Adipocyte (in vitro differentiated cells): ENCODE measurements at regions not wholly inside any gene's neighbourhood (a gene's known extent, or its start where the extent isn't known, plus 50 kb on each side); places are given as distances from the start of the nearest gene placed in this dataset.
"Not testable (repeated sequence)": the region's sequence is repeated elsewhere in the genome, so short reads cannot be mapped to it uniquely, and the experiment has no call there.

Source experiments
- DNase-seq: peaks from one replicate; pipeline ENCODE4 v3.0.0-alpha.2; 2015; ENCODE audit warnings: low read depth
- H3K27me3 ChIP-seq: replicated peaks from 2 replicates; pipeline ENCODE4 v1.7.0; 2013; ENCODE audit warnings: mild to moderate bottlenecking, low read length, moderate library complexity; ENCODE audit not compliant: control insufficient read depth, insufficient read depth
- H3K36me3 ChIP-seq: 2 replicates; pipeline ENCODE4 v1.7.0; 2013; ENCODE audit warnings: low read length, mild to moderate bottlenecking, moderate library complexity; ENCODE audit not compliant: control insufficient read depth, insufficient read depth, severe bottlenecking
- H3K4me1 ChIP-seq: 2 replicates; pipeline ENCODE4 v1.7.0; 2013; ENCODE audit warnings: mild to moderate bottlenecking, low read length, moderate library complexity; ENCODE audit not compliant: control insufficient read depth, insufficient read depth
- H3K4me3 ChIP-seq: 2 replicates; pipeline ENCODE4 v1.7.0; 2013; ENCODE audit warnings: mild to moderate bottlenecking, low read length, moderate library complexity
- H3K9ac ChIP-seq: 2 replicates; pipeline ENCODE4 v1.7.0; 2013; ENCODE audit warnings: mild to moderate bottlenecking, low read length, moderate library complexity
- H3K9me3 ChIP-seq: 2 replicates; pipeline ENCODE4 v1.7.0; 2013; ENCODE audit warnings: mild to moderate bottlenecking, low read length, moderate library complexity; ENCODE audit not compliant: control insufficient read depth

- Histone ChIP-seq H3K4me1 (no peaks in the 10 kb centered on the region), H3K36me3 (no peaks in the 10 kb centered on the region), H3K27me3 (no peaks in the 10 kb centered on the region), H3K9me3 (no peaks in the 10 kb centered on the region), H3K9ac (no peak overlapping the region), H3K4me3 (no peak overlapping the region)
- DNase-seq = no peak
Observed at GRCh38 chr6:112581015-112581414, 233.9 kb downstream of the RFPL4B start.

DNA sequence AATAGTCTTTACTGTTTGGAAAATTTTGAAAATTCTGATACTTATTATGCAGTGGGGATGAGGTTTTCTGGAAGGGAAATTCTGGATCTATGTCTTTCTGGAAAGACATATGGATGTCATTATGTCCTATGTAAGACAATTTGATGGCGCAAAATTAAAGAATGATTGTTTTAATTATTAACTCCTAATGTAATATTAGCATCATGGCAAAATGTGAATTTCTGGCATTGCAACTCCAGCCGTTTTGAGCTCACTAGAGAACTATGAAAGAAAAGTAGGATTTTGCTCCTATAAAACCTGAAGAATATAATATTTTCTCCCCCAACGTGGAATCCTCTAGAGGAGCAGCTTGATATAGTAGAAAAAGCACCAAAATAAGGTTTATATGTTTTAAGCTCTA, 243.2 kb downstream of the RFPL4B start:
- no peak overlapping the region for H3K4me3 ChIP-seq
- no peaks in the 10 kb centered on the region for H3K36me3 ChIP-seq
- H3K9me3 ChIP-seq = peaks cover 13% of the 10 kb centered on the region
- no peaks in the 10 kb centered on the region for H3K4me1 ChIP-seq
- H3K9ac ChIP-seq = no peak overlapping the region
- no peaks in the 10 kb centered on the region for H3K27me3 ChIP-seq
- DNase-seq = no peak

- H3K4me1 ChIP-seq = no peaks in the 10 kb centered on the region
- no peaks in the 10 kb centered on the region for H3K27me3 ChIP-seq
- peak; percentile 13 for DNase-seq
- no peak overlapping the region for H3K4me3 ChIP-seq
- H3K36me3 ChIP-seq = no peaks in the 10 kb centered on the region
- H3K9me3 ChIP-seq = peaks cover 13% of the 10 kb centered on the region
- no peak overlapping the region for H3K9ac ChIP-seq
Observed at GRCh38 chr6:112591329-112591728, 244.2 kb downstream of the RFPL4B start.

- Histone ChIP-seq H3K9me3 (peaks cover 13% of the 10 kb centered on the region), H3K27me3 (no peaks in the 10 kb centered on the region), H3K4me3 (no peak overlapping the region), H3K36me3 (no peaks in the 10 kb centered on the region), H3K4me1 (no peaks in the 10 kb centered on the region), H3K9ac (no peak overlapping the region)
- DNase-seq = peak; percentile 39
Observed at GRCh38 chr6:112592159-112592558, 245.0 kb downstream of the RFPL4B start.

- no peaks in the 10 kb centered on the region for H3K27me3 ChIP-seq
- H3K4me3 ChIP-seq = no peak overlapping the region
- H3K9me3 ChIP-seq = peaks cover 13% of the 10 kb centered on the region
- no peaks in the 10 kb centered on the region for H3K36me3 ChIP-seq
- H3K9ac ChIP-seq = no peak overlapping the region
- DNase-seq = no peak
- H3K4me1 ChIP-seq = no peaks in the 10 kb centered on the region
Observed at GRCh38 chr6:112594886-112595594, 247.9 kb downstream of the RFPL4B start.

DNA sequence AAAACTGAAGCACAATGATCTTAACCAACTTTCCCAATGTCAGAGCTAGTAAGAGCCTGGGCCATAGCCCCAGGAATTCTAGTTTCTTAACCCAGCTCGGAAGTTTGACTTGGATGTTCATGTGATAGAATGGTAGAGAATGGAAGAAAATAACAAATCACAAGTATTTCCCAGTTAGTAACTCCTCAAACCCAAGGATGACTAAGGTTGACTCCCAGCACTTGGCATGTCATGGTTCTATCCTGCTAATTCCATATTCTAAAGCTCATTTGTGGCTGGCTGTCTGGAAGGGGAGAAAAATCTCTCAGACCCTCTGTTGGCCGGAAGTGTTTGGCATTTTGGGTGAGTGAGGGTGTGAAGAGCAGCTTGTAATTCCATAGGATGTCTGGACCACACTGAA, 248.7 kb downstream of the RFPL4B start:
- no peaks in the 10 kb centered on the region for H3K36me3 ChIP-seq
- H3K27me3 ChIP-seq = no peaks in the 10 kb centered on the region
- H3K9ac ChIP-seq = no peak overlapping the region
- DNase-seq = no peak
- H3K4me1 ChIP-seq = no peaks in the 10 kb centered on the region
- peaks cover 13% of the 10 kb centered on the region for H3K9me3 ChIP-seq
- H3K4me3 ChIP-seq = no peak overlapping the region

DNA sequence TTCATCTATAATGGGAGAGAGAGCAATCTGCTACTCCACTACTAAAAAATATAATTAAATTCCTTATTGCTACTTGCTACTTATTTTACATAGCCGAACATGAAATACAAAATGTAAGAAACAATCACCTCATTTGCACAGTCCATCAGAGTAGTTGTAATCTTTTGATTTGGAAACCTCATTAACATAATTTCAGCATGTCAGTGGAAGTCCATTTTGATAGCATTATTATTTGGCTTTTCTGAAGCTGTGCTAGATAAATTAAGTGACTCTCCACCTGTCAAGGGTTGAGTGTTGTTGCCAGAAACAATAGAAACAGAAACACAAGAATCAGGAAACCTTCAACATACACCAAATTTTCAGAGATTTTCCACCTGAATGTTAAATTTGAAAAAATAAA, 250.0 kb downstream of the RFPL4B start:
- H3K9ac ChIP-seq = no peak overlapping the region
- no peaks in the 10 kb centered on the region for H3K36me3 ChIP-seq
- H3K4me1 ChIP-seq = no peaks in the 10 kb centered on the region
- H3K4me3 ChIP-seq = no peak overlapping the region
- peaks cover 13% of the 10 kb centered on the region for H3K9me3 ChIP-seq
- no peak for DNase-seq
- no peaks in the 10 kb centered on the region for H3K27me3 ChIP-seq

GRCh38 chr6:112600168-112600567, 253.0 kb downstream of the RFPL4B start:
- no peak overlapping the region for H3K9ac ChIP-seq
- H3K36me3 ChIP-seq = no peaks in the 10 kb centered on the region
- H3K4me3 ChIP-seq = no peak overlapping the region
- H3K4me1 ChIP-seq = no peaks in the 10 kb centered on the region
- no peak for DNase-seq
- H3K27me3 ChIP-seq = no peaks in the 10 kb centered on the region
- no peaks in the 10 kb centered on the region for H3K9me3 ChIP-seq

- H3K36me3 ChIP-seq = no peaks in the 10 kb centered on the region
- peaks cover 3% of the 10 kb centered on the region for H3K9me3 ChIP-seq
- H3K4me3 ChIP-seq = no peak overlapping the region
- H3K9ac ChIP-seq = no peak overlapping the region
- peak; percentile 48 for DNase-seq
- H3K4me1 ChIP-seq = no peaks in the 10 kb centered on the region
- no peaks in the 10 kb centered on the region for H3K27me3 ChIP-seq
Observed at GRCh38 chr6:112603726-112604125, 256.6 kb downstream of the RFPL4B start.

DNA sequence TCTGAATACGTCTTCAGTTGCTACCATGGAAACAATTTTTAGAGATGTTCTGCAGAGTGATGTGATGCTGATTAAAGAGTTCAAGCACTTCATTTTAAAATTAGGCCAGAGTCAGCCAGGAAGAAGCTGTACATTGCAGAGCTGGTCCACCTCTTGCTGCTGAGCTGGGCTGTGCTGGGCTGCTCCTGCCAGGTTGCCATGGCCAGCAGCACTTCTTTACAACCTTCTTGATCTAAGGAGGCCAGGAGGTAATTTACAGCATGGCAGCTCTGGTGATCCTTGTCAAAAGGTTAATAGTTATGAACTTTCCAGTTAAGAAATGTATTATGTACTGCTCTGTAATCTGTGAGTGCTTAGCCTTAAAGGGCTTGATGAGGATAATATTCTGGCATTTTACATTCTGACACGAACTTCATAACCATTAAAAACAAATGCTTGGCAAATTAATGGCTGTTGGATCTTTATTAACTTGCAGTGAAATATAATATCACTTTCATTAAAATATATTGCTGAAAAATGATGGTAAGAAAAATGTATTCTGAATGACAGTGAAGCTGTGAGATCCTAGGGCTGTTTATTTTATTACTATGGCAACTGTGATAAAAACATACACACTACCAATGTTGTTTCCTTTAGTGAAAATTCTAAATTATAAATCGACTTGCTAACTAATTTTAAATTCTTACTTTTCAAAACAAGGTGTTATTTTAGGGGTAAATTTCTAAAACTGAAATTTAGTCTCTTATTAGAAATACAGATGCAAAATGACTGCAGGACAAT, 259.7 kb downstream of the RFPL4B start:
- Histone ChIP-seq H3K4me1 (no peaks in the 10 kb centered on the region), H3K4me3 (no peak overlapping the region), H3K9me3 (peaks cover 12% of the 10 kb centered on the region), H3K36me3 (no peaks in the 10 kb centered on the region), H3K27me3 (no peaks in the 10 kb centered on the region), H3K9ac (no peak overlapping the region)
- peak; percentile 7 for DNase-seq

GRCh38 chr6:112608925-112609324, 261.8 kb downstream of the RFPL4B start:
- not testable (repeated sequence) for H3K27me3 ChIP-seq, H3K36me3 ChIP-seq, H3K4me1 ChIP-seq, H3K9ac ChIP-seq, DNase-seq, H3K4me3 ChIP-seq
- peaks cover 12% of the 10 kb centered on the region for H3K9me3 ChIP-seq
